BE2C (cell line): ENCODE measurements at regions not wholly inside any gene's neighbourhood (a gene's known extent, or its start where the extent isn't known, plus 50 kb on each side); places are given as distances from the start of the nearest gene placed in this dataset.

Experiments
- DNase-seq: peaks from one replicate; pipeline ENCODE4 v3.0.0-alpha.2; 2020
- H3K27me3 ChIP-seq: fragments of 250-450 bp; sonication (Bioruptor Pico); 2 replicates; pipeline ENCODE4 v1.5.1; 2020; ENCODE audit warnings: mild to moderate bottlenecking
- H3K36me3 ChIP-seq: fragments of 250-450 bp; sonication (Bioruptor Pico); 2 replicates; pipeline ENCODE4 v1.5.1; 2020; ENCODE audit warnings: mild to moderate bottlenecking
- H3K4me1 ChIP-seq: fragments of 250-450 bp; sonication (Bioruptor Pico); 2 replicates; pipeline ENCODE4 v1.5.1; 2020
- H3K4me3 ChIP-seq: 2 replicates; pipeline ENCODE4 v1.5.1; 2011; ENCODE audit warnings: low read depth, low read length
- H3K9me3 ChIP-seq: fragments of 250-450 bp; sonication (Bioruptor Pico); 2 replicates; pipeline ENCODE4 v1.5.1; 2020
- CTCF ChIP-seq: IDR thresholded peaks from 2 replicates; pipeline ENCODE4 v1.5.1; 2012; ENCODE audit warnings: mild to moderate bottlenecking, low read depth, low read length

- Histone ChIP-seq H3K36me3 (no peaks in the 10 kb centered on the region), H3K4me1 (no peaks in the 10 kb centered on the region), H3K9me3 (no peaks in the 10 kb centered on the region), H3K4me3 (no peak overlapping the region), H3K27me3 (no peaks in the 10 kb centered on the region)
- DNase-seq = no peak
- no peak for TF ChIP-seq CTCF
These were observed 1806.7 kb upstream of the PCDH7 start for GRCh38 chr4:28913466-28913865.

GRCh38 chr4:28916585-28916984 lies 1803.6 kb upstream of the PCDH7 start:
- no peak overlapping the region for H3K4me3 ChIP-seq
- DNase-seq = no peak
- H3K9me3 ChIP-seq = no peaks in the 10 kb centered on the region
- TF ChIP-seq CTCF = no peak
- no peaks in the 10 kb centered on the region for H3K36me3 ChIP-seq
- H3K4me1 ChIP-seq = no peaks in the 10 kb centered on the region
- H3K27me3 ChIP-seq = no peaks in the 10 kb centered on the region

DNA sequence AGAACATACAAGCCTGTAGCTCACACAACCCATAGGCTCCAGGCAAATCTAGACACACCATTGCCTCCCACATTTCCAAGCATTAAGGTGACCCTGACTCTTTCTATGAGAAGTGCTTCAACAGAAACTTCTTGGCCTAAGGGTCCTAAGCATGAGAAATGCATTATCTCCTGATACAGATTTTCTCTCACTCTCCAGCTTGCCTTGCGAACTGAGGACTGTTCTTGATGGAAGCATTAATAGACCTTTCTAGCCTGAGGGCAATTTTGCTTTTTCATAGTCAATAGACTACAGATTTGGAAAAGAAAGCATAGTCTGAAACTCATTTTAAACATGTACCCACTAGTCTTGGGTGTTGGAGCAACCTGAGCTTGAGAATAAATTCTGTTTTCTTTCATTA lies 1801.3 kb upstream of the PCDH7 start:
- no peak for TF ChIP-seq CTCF
- Histone ChIP-seq H3K4me1 (no peaks in the 10 kb centered on the region), H3K4me3 (no peak overlapping the region), H3K27me3 (no peaks in the 10 kb centered on the region), H3K9me3 (no peaks in the 10 kb centered on the region), H3K36me3 (no peaks in the 10 kb centered on the region)
- DNase-seq = no peak

- Histone ChIP-seq H3K27me3 (no peaks in the 10 kb centered on the region), H3K9me3 (no peaks in the 10 kb centered on the region), H3K4me3 (no peak overlapping the region), H3K4me1 (no peaks in the 10 kb centered on the region), H3K36me3 (no peaks in the 10 kb centered on the region)
- TF ChIP-seq CTCF = no peak
- DNase-seq = no peak
These were observed 1798.3 kb upstream of the PCDH7 start for GRCh38 chr4:28921886-28922285.

- no peaks in the 10 kb centered on the region for H3K9me3 ChIP-seq
- H3K36me3 ChIP-seq = no peaks in the 10 kb centered on the region
- H3K4me3 ChIP-seq = no peak overlapping the region
- H3K27me3 ChIP-seq = no peaks in the 10 kb centered on the region
- DNase-seq = no peak
- no peaks in the 10 kb centered on the region for H3K4me1 ChIP-seq
- TF ChIP-seq CTCF = no peak
These were observed 1794.0 kb upstream of the PCDH7 start for GRCh38 chr4:28926156-28926555.

GRCh38 chr4:28942631-28943030 lies 1777.5 kb upstream of the PCDH7 start:
- no peak for TF ChIP-seq CTCF
- H3K36me3 ChIP-seq = no peaks in the 10 kb centered on the region
- DNase-seq = no peak
- H3K9me3 ChIP-seq = no peaks in the 10 kb centered on the region
- no peaks in the 10 kb centered on the region for H3K4me1 ChIP-seq
- no peaks in the 10 kb centered on the region for H3K27me3 ChIP-seq
- H3K4me3 ChIP-seq = no peak overlapping the region
